GM08714 (cell line): ENCODE measurements at regions not wholly inside any gene's neighbourhood (a gene's known extent, or its start where the extent isn't known, plus 50 kb on each side); places are given as distances from the start of the nearest gene placed in this dataset.
"Not testable (repeated sequence)": the region's sequence is repeated elsewhere in the genome, so short reads cannot be mapped to it uniquely, and the experiment has no call there.

Experiments
- H3K4me3 ChIP-seq: fragments of 200-500 bp; sonication (Bioruptor generic); 2 replicates; pipeline ENCODE4 v1.5.1; 2014; ENCODE audit warnings: mild to moderate bottlenecking, low read length, inconsistent platforms
- ZNF274 ChIP-seq: IDR thresholded peaks from 2 replicates; pipeline ENCODE4 v1.6.1; 2012; ENCODE audit warnings: mild to moderate bottlenecking, low read depth, low read length

GRCh38 chr16:16973707-16974591 is 496.8 kb downstream of the XYLT1 start:
- no peak for TF ChIP-seq ZNF274
- no peak overlapping the region for H3K4me3 ChIP-seq

DNA sequence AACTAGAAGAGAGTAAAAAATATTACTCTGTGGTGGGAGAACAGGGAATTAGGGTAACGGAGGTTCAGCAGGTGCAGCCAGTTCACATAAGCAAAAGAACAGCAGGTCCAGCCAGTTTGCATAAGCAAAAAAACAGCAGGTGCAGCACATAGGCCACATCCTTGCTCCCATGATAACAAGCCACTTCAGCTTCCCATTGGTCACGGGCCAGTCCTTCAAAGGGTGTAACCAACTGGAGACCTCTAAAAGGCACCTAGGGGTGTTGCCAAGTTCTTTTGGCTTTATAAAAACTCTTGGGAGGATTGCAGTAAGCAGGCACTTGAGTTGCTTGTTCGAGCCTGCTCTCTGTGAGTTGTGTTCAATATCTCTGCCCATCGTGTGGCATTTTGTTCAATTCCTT is 488.1 kb downstream of the XYLT1 start:
- TF ChIP-seq ZNF274 = no peak
- H3K4me3 ChIP-seq = no peak overlapping the region

DNA sequence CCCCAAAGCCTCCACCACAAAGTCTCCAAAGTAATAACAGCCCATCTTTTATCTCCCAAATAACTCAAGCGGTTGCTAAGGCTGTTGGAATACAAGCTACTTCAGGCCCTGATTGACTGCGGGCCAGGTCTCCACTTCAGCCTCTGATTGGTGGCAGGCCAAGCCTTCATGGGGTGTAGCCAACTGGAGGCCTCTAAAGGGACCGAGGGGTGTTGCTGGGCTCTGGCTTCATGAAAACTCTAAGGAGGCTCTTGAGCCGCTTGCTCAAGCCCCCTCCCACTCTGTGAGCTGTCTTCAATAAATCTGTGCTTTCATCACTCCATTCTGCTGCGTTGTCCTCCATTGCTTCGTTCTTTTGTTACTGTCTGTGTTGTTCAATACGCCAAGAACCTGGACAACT is 487.2 kb downstream of the XYLT1 start:
- H3K4me3 ChIP-seq = no peak overlapping the region
- TF ChIP-seq ZNF274 = no peak

- not testable (repeated sequence) for H3K4me3 ChIP-seq
Observed at GRCh38 chr16:16984091-16984490, 486.7 kb downstream of the XYLT1 start.

- H3K4me3 ChIP-seq = no peak overlapping the region
- TF ChIP-seq ZNF274 = no peak
Observed at GRCh38 chr16:16985707-16986106, 485.1 kb downstream of the XYLT1 start.

GRCh38 chr16:16988963-16989362 is 481.8 kb downstream of the XYLT1 start:
- no peak overlapping the region for H3K4me3 ChIP-seq
- no peak for TF ChIP-seq ZNF274

DNA sequence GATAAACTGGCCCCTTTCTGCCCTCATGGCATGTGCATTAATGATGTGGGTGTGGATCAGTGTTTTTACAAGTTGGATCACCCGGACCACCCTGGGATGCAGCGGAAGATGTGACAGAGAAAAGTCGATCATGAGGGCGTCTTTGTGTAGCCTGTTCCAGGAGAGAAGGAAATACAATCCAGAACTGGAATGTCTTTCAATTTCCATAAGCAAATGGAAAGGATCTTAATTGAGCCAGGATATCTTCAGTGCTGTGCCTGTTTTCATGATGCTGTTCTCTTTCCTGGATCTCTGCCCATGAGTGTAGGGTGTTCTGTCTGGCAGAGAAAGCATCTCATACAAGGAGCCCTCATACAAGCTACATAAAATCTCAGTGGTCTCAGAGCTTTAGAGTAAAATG is 481.4 kb downstream of the XYLT1 start:
- TF ChIP-seq ZNF274 = no peak
- no peak overlapping the region for H3K4me3 ChIP-seq

DNA sequence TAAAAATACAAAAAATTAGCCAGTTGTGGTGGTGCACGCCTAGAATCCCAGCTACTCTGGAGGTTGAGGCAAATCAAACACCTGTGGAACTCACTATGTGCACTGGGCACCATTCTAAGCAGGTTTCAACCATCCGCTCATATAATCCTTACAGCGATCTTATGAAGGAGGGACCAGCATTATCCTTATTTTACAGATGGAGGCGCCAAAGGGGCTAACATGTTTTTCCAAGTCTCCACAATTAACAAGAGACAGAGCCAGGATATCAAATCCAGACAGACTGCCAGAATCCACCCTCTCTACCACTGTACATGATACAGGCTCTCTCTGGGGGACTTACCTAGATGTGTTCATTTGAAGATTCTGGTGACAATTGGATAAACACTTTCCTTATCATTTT is 479.0 kb downstream of the XYLT1 start:
- H3K4me3 ChIP-seq = no peak overlapping the region
- TF ChIP-seq ZNF274 = no peak

- H3K4me3 ChIP-seq = no peak overlapping the region
- no peak for TF ChIP-seq ZNF274
Observed at GRCh38 chr16:16992975-16993765, 477.6 kb downstream of the XYLT1 start.

DNA sequence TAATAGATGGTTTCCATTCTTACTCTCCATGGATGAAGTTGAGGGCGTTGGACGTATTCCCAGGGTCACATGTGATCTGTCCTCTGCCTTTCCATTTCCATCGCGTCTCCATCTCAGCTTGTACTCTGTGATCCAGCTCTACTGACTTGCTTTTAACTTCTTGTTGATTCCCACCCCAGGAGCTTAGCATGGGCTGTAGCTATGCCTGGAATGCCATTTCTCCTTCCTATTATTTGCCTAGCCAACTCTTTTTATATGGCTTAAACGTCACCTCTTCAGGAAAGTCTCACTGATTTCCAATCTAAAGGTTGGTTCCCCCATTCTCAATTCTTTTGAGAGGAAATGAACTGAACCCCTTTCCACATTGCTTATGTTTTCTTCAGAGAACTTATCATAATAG is 475.9 kb downstream of the XYLT1 start:
- H3K4me3 ChIP-seq = no peak overlapping the region
- no peak for TF ChIP-seq ZNF274

DNA sequence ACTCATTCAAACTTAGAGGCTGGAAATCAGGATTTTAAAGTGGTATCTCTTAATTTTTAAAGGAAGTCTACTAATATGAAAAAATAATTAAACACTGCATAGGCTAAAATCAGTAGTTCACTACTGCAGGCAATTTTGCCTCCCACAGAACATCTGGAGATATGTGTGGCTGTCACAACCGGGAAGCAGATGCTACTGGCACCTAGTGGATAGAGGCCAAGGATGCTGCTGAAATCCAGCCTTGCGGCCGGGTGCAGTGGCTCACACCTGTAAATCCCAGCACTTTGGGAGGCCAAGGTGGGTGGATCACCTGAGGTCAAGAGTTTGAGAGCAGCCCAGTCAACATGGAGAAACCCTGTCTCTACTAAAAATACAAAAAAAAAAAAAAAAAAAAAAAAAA is 473.9 kb downstream of the XYLT1 start:
- no peak for TF ChIP-seq ZNF274
- no peak overlapping the region for H3K4me3 ChIP-seq

GRCh38 chr16:16997349-16997748 is 473.4 kb downstream of the XYLT1 start:
- no peak for TF ChIP-seq ZNF274
- H3K4me3 ChIP-seq = no peak overlapping the region

- no peak for TF ChIP-seq ZNF274
- H3K4me3 ChIP-seq = no peak overlapping the region
Observed at GRCh38 chr16:17001471-17001870, 469.3 kb downstream of the XYLT1 start.

- H3K4me3 ChIP-seq = no peak overlapping the region
- no peak for TF ChIP-seq ZNF274
Observed at GRCh38 chr16:17002565-17002964, 468.2 kb downstream of the XYLT1 start.

DNA sequence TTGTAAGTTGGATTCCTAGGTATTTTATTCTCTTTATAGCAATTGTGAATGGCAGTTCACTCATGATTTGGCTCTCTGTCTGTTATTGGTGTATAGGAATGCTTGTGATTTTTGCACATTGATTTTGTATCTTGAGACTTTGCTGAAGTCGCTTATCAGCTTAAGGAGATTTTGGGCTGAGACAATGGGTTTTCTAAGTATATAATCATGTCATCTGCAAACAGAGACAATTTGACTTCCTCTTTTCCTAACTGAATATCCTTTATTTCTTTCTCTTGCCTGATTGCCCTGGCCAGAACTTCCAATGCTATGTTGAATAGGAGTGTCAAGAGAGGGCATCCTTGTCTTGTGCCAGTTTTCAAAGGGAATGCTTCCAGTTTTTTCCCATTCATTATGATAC is 464.8 kb downstream of the XYLT1 start:
- H3K4me3 ChIP-seq = not testable (repeated sequence)
